PC-9 (cell line): ENCODE measurements at regions not wholly inside any gene's neighbourhood (a gene's known extent, or its start where the extent isn't known, plus 50 kb on each side); places are given as distances from the start of the nearest gene placed in this dataset.

Source experiments
- BruUV-seq: library from RNA; stranded (reverse); fragments of 400-500 nt; replicated peaks from 2 replicates; lab custom pipeline; 2021; lab: Mats Ljungman, UMichigan
- CTCF ChIA-PET: fragments of 300-600 bp; sonication (Branson Sonifier 250); formaldehyde crosslinking; loops from one replicate; lab custom pipeline; 2022; ENCODE audit warnings: antibody characterized with exemption; lab: Charles Lee
- POLR2A ChIA-PET: fragments of 300-600 bp; sonication (Branson Sonifier 250); formaldehyde crosslinking; loops from one replicate; lab custom pipeline; 2022; ENCODE audit warnings: antibody characterized with exemption; ENCODE audit not compliant: unreplicated experiment; lab: Charles Lee
- DNase-seq, 2 experiments: peaks; one replicate each; pipeline versions ENCODE4 v3.0.0 to v3.0.0-alpha.2; 2015 to 2022; ENCODE audit warnings: mixed read lengths in 1 of 2
- H2AFZ ChIP-seq: fragments of 200-600 bp; sonication (generic); 2 replicates; pipeline ENCODE4 v1.8.1; 2017; ENCODE audit warnings: antibody characterized with exemption
- H3F3A ChIP-seq: fragments of 200-600 bp; sonication (generic); 2 replicates; pipeline ENCODE4 v1.8.1; 2017; ENCODE audit warnings: antibody characterized with exemption, mild to moderate bottlenecking, low read depth; ENCODE audit not compliant: insufficient read depth
- H3K27ac ChIP-seq: fragments of 200-600 bp; sonication (generic); 2 replicates; pipeline ENCODE4 v1.6.1; 2016; ENCODE audit warnings: mixed run types
- H3K27me3 ChIP-seq: fragments of 200-600 bp; sonication (generic); 2 replicates; pipeline ENCODE4 v1.6.1; 2016; ENCODE audit warnings: low read depth, mixed run types; ENCODE audit not compliant: insufficient read depth
- H3K36me3 ChIP-seq: fragments of 200-600 bp; sonication (generic); 2 replicates; pipeline ENCODE4 v1.6.1; 2016; ENCODE audit warnings: low read depth, mixed run types
- H3K4me1 ChIP-seq: fragments of 200-600 bp; sonication (generic); replicated peaks from 2 replicates; pipeline ENCODE4 v1.6.1; 2016; ENCODE audit warnings: mixed run types; ENCODE audit not compliant: insufficient read depth
- H3K4me2 ChIP-seq: fragments of 200-600 bp; sonication (generic); 2 replicates; pipeline ENCODE4 v1.6.1; 2017; ENCODE audit warnings: mixed run types
- H3K4me3 ChIP-seq: fragments of 200-600 bp; sonication (generic); 2 replicates; pipeline ENCODE4 v1.6.1; 2016; ENCODE audit warnings: mixed run types
- H3K79me2 ChIP-seq: fragments of 200-600 bp; sonication (generic); 2 replicates; pipeline ENCODE4 v1.6.1; 2017; ENCODE audit warnings: low read depth, mixed run types
- H3K9me2 ChIP-seq: fragments of 200-600 bp; sonication (generic); 2 replicates; pipeline ENCODE4 v1.8.1; 2017; ENCODE audit warnings: mild to moderate bottlenecking; ENCODE audit not compliant: insufficient read depth
- H3K9me3 ChIP-seq: fragments of 200-600 bp; sonication (generic); 2 replicates; pipeline ENCODE4 v1.8.1; 2016; ENCODE audit warnings: low read depth; ENCODE audit not compliant: insufficient read depth
- H4K20me1 ChIP-seq: fragments of 200-600 bp; sonication (generic); 2 replicates; pipeline ENCODE4 v1.8.1; 2017; ENCODE audit not compliant: insufficient read depth
- CTCF ChIP-seq: fragments of 200-600 bp; sonication (generic); conservative IDR thresholded peaks from 2 replicates; pipeline ENCODE4 v1.6.1; 2017; ENCODE audit warnings: mixed run types, antibody characterized with exemption, mild to moderate bottlenecking, moderate library complexity
- EZH2 ChIP-seq: fragments of 200-600 bp; sonication (generic); IDR thresholded peaks from 2 replicates; pipeline ENCODE4 v1.8.0; 2017; ENCODE audit warnings: antibody characterized with exemption, low read depth
- intact Hi-C: fragments of 100-400 bp; cut with micrococcal nuclease; formaldehyde crosslinking; loops from one replicate; pipeline ENCODE4 v1.10.0; 2022; ENCODE audit not compliant: unreplicated experiment

- H3K4me3 ChIP-seq: no peak overlapping the region
- ChIA-PET CTCF (no interaction called here), POLR2A (no interaction called here)
- no peak overlapping the region for H3K27ac ChIP-seq
- no TSS peak for BruUV-seq
- H3K9me3 ChIP-seq: no peaks in the 10 kb centered on the region
- H3K36me3 ChIP-seq: no peaks in the 10 kb centered on the region
- H4K20me1 ChIP-seq: no peaks in the 10 kb centered on the region
- H3F3A ChIP-seq: no peaks in the 10 kb centered on the region
- no peaks in the 10 kb centered on the region for H3K27me3 ChIP-seq
- no peak for TF ChIP-seq CTCF
- TF ChIP-seq EZH2: no peak
- H3K4me1 ChIP-seq: no peaks in the 10 kb centered on the region
- H3K4me2 ChIP-seq: no peak overlapping the region
- no peak overlapping the region for H2AFZ ChIP-seq
- no peaks in the 10 kb centered on the region for H3K79me2 ChIP-seq
- intact Hi-C loops: no loop called here
- H3K9me2 ChIP-seq: no peaks in the 10 kb centered on the region
- no peak for DNase-seq
Observed at GRCh38 chr5:63247651-63248050, 669.0 kb downstream of the LRRC70 start.

- ChIA-PET CTCF (no interaction called here), POLR2A (no interaction called here)
- Histone ChIP-seq H3K27me3 (no peaks in the 10 kb centered on the region; the same call in 1 of the 2 replicates), H3K4me3 (no peak overlapping the region), H2AFZ (no peak overlapping the region), H3K36me3 (no peaks in the 10 kb centered on the region), H3F3A (no peaks in the 10 kb centered on the region), H4K20me1 (no peaks in the 10 kb centered on the region), H3K9me2 (no peaks in the 10 kb centered on the region), H3K4me1 (no peaks in the 10 kb centered on the region), H3K4me2 (no peak overlapping the region), H3K79me2 (no peaks in the 10 kb centered on the region), H3K27ac (no peak overlapping the region), H3K9me3 (no peaks in the 10 kb centered on the region)
- no TSS peak for BruUV-seq
- DNase-seq: no peak
- intact Hi-C loops: no loop called here
- no peak for TF ChIP-seq EZH2
- TF ChIP-seq CTCF: no peak
Observed at GRCh38 chr5:63245271-63245670, 666.7 kb downstream of the LRRC70 start.

- Histone ChIP-seq H3K4me1 (no peaks in the 10 kb centered on the region), H3K27me3 (no peaks in the 10 kb centered on the region; the same call in 1 of the 2 replicates), H3K9me2 (no peaks in the 10 kb centered on the region), H3K79me2 (no peaks in the 10 kb centered on the region), H3K36me3 (no peaks in the 10 kb centered on the region), H3K9me3 (no peaks in the 10 kb centered on the region), H3K4me3 (no peak overlapping the region), H3F3A (no peaks in the 10 kb centered on the region), H3K4me2 (no peak overlapping the region), H3K27ac (no peak overlapping the region), H2AFZ (no peak overlapping the region), H4K20me1 (no peaks in the 10 kb centered on the region)
- ChIA-PET CTCF (no interaction called here), POLR2A (no interaction called here)
- no TSS peak for BruUV-seq
- no peak for DNase-seq
- intact Hi-C loops: no loop called here
- no peak for TF ChIP-seq EZH2
- TF ChIP-seq CTCF: no peak
Observed at GRCh38 chr5:63240063-63240755, 661.6 kb downstream of the LRRC70 start.
